IMR-90 (cell line): ENCODE measurements at regions not wholly inside any gene's neighbourhood (a gene's known extent, or its start where the extent isn't known, plus 50 kb on each side); places are given as distances from the start of the nearest gene placed in this dataset.

Experiments used
- ATAC-seq: fragments of 200-7000 bp; cut with Tn5 transposase; 2 replicates; pipeline ENCODE4 v1.9.1; 2020; ENCODE audit warnings: low read depth, mild to moderate bottlenecking, moderate library complexity
- BruUV-seq: library from RNA; stranded (reverse); fragments of 400-500 nt; replicated peaks from 2 replicates; lab custom pipeline; 2021; lab: Mats Ljungman, UMichigan
- CTCF ChIA-PET: fragments of 300-600 bp; formaldehyde crosslinking; extraction: SDS; loops from one replicate; lab custom pipeline; 2021; ENCODE audit warnings: antibody characterized with exemption; lab: Yijun Ruan, JAX
- POLR2A ChIA-PET: fragments of 300-600 bp; sonication (Branson Sonifier 250); formaldehyde crosslinking; loops from one replicate; lab custom pipeline; 2022; ENCODE audit warnings: antibody characterized with exemption; ENCODE audit not compliant: unreplicated experiment; lab: Charles Lee
- DNase-seq: peaks from one replicate; pipeline ENCODE4 v3.0.0; 2013
- H2AFZ ChIP-seq: replicated peaks from 2 replicates; pipeline ENCODE3; 2013; ENCODE audit warnings: low read length, mild to moderate bottlenecking; ENCODE audit not compliant: poor library complexity
- H2AK5ac ChIP-seq: 2 replicates; pipeline ENCODE4 v1.6.1; 2013; ENCODE audit warnings: low read depth, low read length, inconsistent platforms
- H2AK9ac ChIP-seq: replicated peaks from 2 replicates; pipeline ENCODE3; 2013; ENCODE audit warnings: mild to moderate bottlenecking, low read depth, low read length, moderate library complexity; ENCODE audit not compliant: poor library complexity
- H2BK120ac ChIP-seq: 2 replicates; pipeline ENCODE4 v1.6.1; 2013; ENCODE audit warnings: low read depth, low read length, inconsistent platforms
- H2BK15ac ChIP-seq: 3 replicates; pipeline ENCODE4 v1.6.1; 2013; ENCODE audit warnings: low read depth, low read length, inconsistent platforms
- H2BK20ac ChIP-seq: 2 replicates; pipeline ENCODE4 v1.6.1; 2013; ENCODE audit warnings: low read depth, mild to moderate bottlenecking, inconsistent platforms, low read length, moderate library complexity
- H2BK5ac ChIP-seq: 2 replicates; pipeline ENCODE4 v1.6.1; 2013; ENCODE audit warnings: mild to moderate bottlenecking, low read depth, low read length, inconsistent platforms; ENCODE audit not compliant: poor library complexity, severe bottlenecking
- H3K14ac ChIP-seq: replicated peaks from 2 replicates; pipeline ENCODE4 v1.6.1; 2013; ENCODE audit warnings: low read depth, low read length, inconsistent platforms
- H3K18ac ChIP-seq: 2 replicates; pipeline ENCODE4 v1.6.1; 2013; ENCODE audit warnings: low read depth, low read length, control low read depth
- H3K23ac ChIP-seq: 2 replicates; pipeline ENCODE4 v1.6.1; 2013; ENCODE audit warnings: low read depth, low read length, inconsistent platforms
- H3K27ac ChIP-seq: 2 replicates; pipeline ENCODE4 v1.5.1; 2013; ENCODE audit warnings: mild to moderate bottlenecking, control low read depth, low read length; ENCODE audit not compliant: insufficient read depth
- H3K27me3 ChIP-seq: 2 replicates; pipeline ENCODE4 v1.6.1; 2013; ENCODE audit warnings: low read length; ENCODE audit not compliant: control insufficient read depth, insufficient read depth
- H3K36me3 ChIP-seq: 2 replicates; pipeline ENCODE4 v1.6.1; 2013; ENCODE audit warnings: low read length, mixed read lengths; ENCODE audit not compliant: control insufficient read depth, insufficient read depth
- H3K4ac ChIP-seq: 2 replicates; pipeline ENCODE4 v1.6.1; 2013; ENCODE audit warnings: low read depth, low read length, inconsistent platforms
- H3K4me1 ChIP-seq: 2 replicates; pipeline ENCODE4 v1.6.1; 2013; ENCODE audit warnings: low read length, mixed read lengths; ENCODE audit not compliant: control insufficient read depth, insufficient read depth
- H3K4me2 ChIP-seq: 2 replicates; pipeline ENCODE4 v1.6.1; 2013; ENCODE audit warnings: low read depth, mild to moderate bottlenecking, control low read depth, low read length, moderate library complexity
- H3K4me3 ChIP-seq: 2 replicates; pipeline ENCODE4 v1.5.1; 2013; ENCODE audit warnings: low read depth, mild to moderate bottlenecking, control low read depth, low read length, moderate library complexity; ENCODE audit not compliant: insufficient read depth
- H3K56ac ChIP-seq: 2 replicates; pipeline ENCODE4 v1.6.1; 2013; ENCODE audit warnings: low read length, inconsistent platforms; ENCODE audit not compliant: insufficient read depth; ENCODE audit errors: extremely low read depth
- H3K79me1 ChIP-seq, 2 experiments: 2 replicates each; pipeline ENCODE4 v1.6.1; 2013; ENCODE audit warnings: low read length in 2 of 2, inconsistent platforms in 1 of 2, low read depth in 1 of 2
- H3K9ac ChIP-seq: 2 replicates; pipeline ENCODE4 v1.6.1; 2013; ENCODE audit warnings: low read depth, low read length, control low read depth
- H3K9me1 ChIP-seq: 2 replicates; pipeline ENCODE4 v1.6.1; 2013; ENCODE audit warnings: low read length, inconsistent platforms; ENCODE audit not compliant: insufficient read depth
- H3K9me3 ChIP-seq: 2 replicates; pipeline ENCODE4 v1.6.1; 2013; ENCODE audit warnings: low read length; ENCODE audit not compliant: control insufficient read depth, insufficient read depth
- H4K20me1 ChIP-seq: 2 replicates; pipeline ENCODE4 v1.6.1; 2013; ENCODE audit warnings: low read length, inconsistent platforms; ENCODE audit not compliant: insufficient read depth
- H4K5ac ChIP-seq: 2 replicates; pipeline ENCODE4 v1.6.1; 2013; ENCODE audit warnings: mild to moderate bottlenecking, low read depth, low read length, control low read depth
- H4K8ac ChIP-seq, 2 experiments: 2 replicates each; pipeline ENCODE4 v1.6.1; 2013; ENCODE audit warnings: low read depth in 2 of 2, low read length in 2 of 2, control low read depth in 1 of 2, inconsistent platforms in 1 of 2
- H4K91ac ChIP-seq: 2 replicates; pipeline ENCODE4 v1.6.1; 2013; ENCODE audit warnings: low read depth, low read length, inconsistent platforms; ENCODE audit not compliant: insufficient read depth
- BHLHE40 ChIP-seq: fragments of 150-350 bp; IDR thresholded peaks from 2 replicates; pipeline ENCODE4 v1.6.1; 2016; ENCODE audit warnings: mild to moderate bottlenecking, low read depth, low read length
- CEBPB ChIP-seq: IDR thresholded peaks from 2 replicates; pipeline ENCODE4 v1.6.1; 2012; ENCODE audit warnings: low read depth, low read length, improper control_type of control experiment
- CHD1 ChIP-seq: IDR thresholded peaks from 2 replicates; pipeline ENCODE4 v1.6.1; 2012; ENCODE audit warnings: low read depth, low read length, improper control_type of control experiment
- FOS ChIP-seq: fragments of 150-350 bp; IDR thresholded peaks from 2 replicates; pipeline ENCODE4 v1.6.1; 2016; ENCODE audit warnings: low read depth, low read length
- MAFK ChIP-seq: IDR thresholded peaks from 2 replicates; pipeline ENCODE4 v1.6.1; 2012; ENCODE audit warnings: low read depth, low read length, improper control_type of control experiment
- MAZ ChIP-seq: IDR thresholded peaks from 2 replicates; pipeline ENCODE4 v1.6.1; 2012; ENCODE audit warnings: low read depth, mild to moderate bottlenecking, low read length, improper control_type of control experiment, moderate library complexity, borderline replicate concordance
- MXI1 ChIP-seq: IDR thresholded peaks from 2 replicates; pipeline ENCODE4 v1.6.1; 2012; ENCODE audit warnings: low read depth, mild to moderate bottlenecking, low read length, moderate library complexity, borderline replicate concordance
- NFE2L2 ChIP-seq: fragments of 150-350 bp; IDR thresholded peaks from 2 replicates; pipeline ENCODE4 v1.6.1; 2016; ENCODE audit warnings: low read depth, mild to moderate bottlenecking, low read length
- POLR2A ChIP-seq: IDR thresholded peaks from 2 replicates; pipeline ENCODE4 v1.6.1; 2012; ENCODE audit warnings: mild to moderate bottlenecking, low read depth, low read length
- RAD21 ChIP-seq: IDR thresholded peaks from 2 replicates; pipeline ENCODE4 v1.6.1; 2012; ENCODE audit warnings: low read length, improper control_type of control experiment
- RCOR1 ChIP-seq: IDR thresholded peaks from 2 replicates; pipeline ENCODE4 v1.6.1; 2012; ENCODE audit warnings: mild to moderate bottlenecking, low read length, improper control_type of control experiment; ENCODE audit not compliant: insufficient replicate concordance
- RFX5 ChIP-seq: IDR thresholded peaks from 2 replicates; pipeline ENCODE4 v1.8.0; 2012; ENCODE audit warnings: low read depth, mild to moderate bottlenecking, low read length, moderate library complexity
- SMC3 ChIP-seq: fragments of 150-350 bp; IDR thresholded peaks from 2 replicates; pipeline ENCODE4 v1.6.1; 2016; ENCODE audit warnings: low read depth, mild to moderate bottlenecking, antibody characterized with exemption, low read length, moderate library complexity
- WGBS, 2 experiments: methylation state at CpG; one replicate each; pipeline versions ENCODE4 v1.1.5 to v1.1.7; 2013; ENCODE audit warnings: missing lambda C conversion rate in 2 of 2; ENCODE audit not compliant: insufficient read length in 1 of 2; ENCODE audit errors: extremely low coverage in 2 of 2; 5-methylcytosine and 5-hydroxymethylcytosine counted together
- dilution Hi-C: fragments of 300-500 bp; cut with HindIII; formaldehyde crosslinking; loops from one replicate; pipeline ENCODE4 v1.14.3; 2018; ENCODE audit warnings: low sequenced_read_pairs; ENCODE audit not compliant: unreplicated experiment
- in situ Hi-C: fragments of 300-500 bp; cut with MboI; formaldehyde crosslinking; loops from 3 replicates; pipeline ENCODE4 v1.14.3; 2019; ENCODE audit warnings: low sequenced_read_pairs, inconsistent platforms, mixed read lengths
- intact Hi-C: fragments of 100-400 bp; cut with micrococcal nuclease; formaldehyde crosslinking; loops from 2 replicates; pipeline ENCODE4 v1.10.0; 2022
- TF ChIP-seq, protein P1 (sequence below): conservative IDR thresholded peaks from 2 replicates; pipeline ENCODE4 v1.5.1; 2012; ENCODE audit warnings: mild to moderate bottlenecking, low read depth, low read length, improper control_type of control experiment
- TF ChIP-seq, protein P2 (sequence below): fragments of 150-350 bp; IDR thresholded peaks from 2 replicates; pipeline ENCODE4 v1.6.1; 2017; ENCODE audit warnings: mild to moderate bottlenecking, antibody characterized with exemption, low read length, low read depth
- TF ChIP-seq, protein P3 (sequence below): fragments of 150-350 bp; IDR thresholded peaks from 2 replicates; pipeline ENCODE4 v1.6.1; 2016; ENCODE audit warnings: low read depth, mild to moderate bottlenecking, low read length, moderate library complexity, borderline replicate concordance

DNA sequence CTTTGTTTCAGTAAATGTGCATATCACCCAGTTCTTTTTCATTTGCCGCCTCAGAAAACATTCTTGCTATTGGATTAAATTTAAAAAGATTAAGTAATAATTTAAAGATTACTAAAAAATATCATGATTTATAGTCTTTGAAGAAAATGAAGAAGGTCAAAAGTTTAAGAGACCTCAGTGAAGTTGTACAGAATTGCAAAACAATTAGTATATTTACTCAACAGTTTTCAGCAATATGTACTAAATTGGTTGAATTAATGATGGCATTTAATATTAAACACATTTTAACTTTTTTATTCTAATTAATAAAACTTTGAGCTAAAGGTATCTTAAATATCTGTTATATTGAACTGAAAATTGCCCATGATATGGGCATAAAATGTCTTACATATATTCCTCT, 49.9 kb upstream of the KLF6 start:
- intact Hi-C loops (no loop called here), in situ Hi-C loops (no loop called here), dilution Hi-C loops (no loop called here)
- no peak overlapping the region for H3K4me2 ChIP-seq
- H3K36me3 ChIP-seq: no peaks in the 10 kb centered on the region
- H2BK20ac ChIP-seq: no peak overlapping the region
- H3K14ac ChIP-seq: no peak overlapping the region
- POLR2A ChIA-PET: no interaction called here
- H3K9me3 ChIP-seq: no peaks in the 10 kb centered on the region
- H4K8ac ChIP-seq: no peak overlapping the region
- WGBS, 2 experiments: no CpG with 5 or more reads among the region's 1 CpG
- H3K27ac ChIP-seq: no peak overlapping the region
- no peak overlapping the region for H3K23ac ChIP-seq
- no peak overlapping the region for H2BK120ac ChIP-seq
- H2AK9ac ChIP-seq: no peak overlapping the region
- H4K5ac ChIP-seq: no peak overlapping the region
- H3K56ac ChIP-seq: no peak overlapping the region
- H4K20me1 ChIP-seq: no peaks in the 10 kb centered on the region
- H3K18ac ChIP-seq: no peak overlapping the region
- ATAC-seq (no peak), DNase-seq (no peak)
- H3K79me1 ChIP-seq: peaks cover 2 to 7% of the 10 kb centered on the region in 2 experiments; a peak in 2 of 4 replicates
- H3K4me3 ChIP-seq: no peak overlapping the region
- peaks cover 4% of the 10 kb centered on the region; the same call in 1 of the 2 replicates for H3K9me1 ChIP-seq
- CTCF ChIA-PET: no interaction called here
- no TSS peak for BruUV-seq
- H3K4me1 ChIP-seq: peaks cover 9% of the 10 kb centered on the region
- no peak overlapping the region for H3K4ac ChIP-seq
- no peak overlapping the region for H2AFZ ChIP-seq
- H4K91ac ChIP-seq: no peak overlapping the region
- no peaks in the 10 kb centered on the region for H3K27me3 ChIP-seq
- no peak overlapping the region for H3K9ac ChIP-seq
- H2BK5ac ChIP-seq: no peak overlapping the region
- no peak overlapping the region for H2BK15ac ChIP-seq
- TF ChIP-seq CEBPB: no peak
- no peak for TF ChIP-seq BHLHE40
- TF ChIP-seq RCOR1: no peak
- no peak for TF ChIP-seq NFE2L2
- TF ChIP-seq MAFK: no peak
- TF ChIP-seq POLR2A: no peak
- no peak for TF ChIP-seq MXI1
- TF ChIP-seq, protein P1, sequence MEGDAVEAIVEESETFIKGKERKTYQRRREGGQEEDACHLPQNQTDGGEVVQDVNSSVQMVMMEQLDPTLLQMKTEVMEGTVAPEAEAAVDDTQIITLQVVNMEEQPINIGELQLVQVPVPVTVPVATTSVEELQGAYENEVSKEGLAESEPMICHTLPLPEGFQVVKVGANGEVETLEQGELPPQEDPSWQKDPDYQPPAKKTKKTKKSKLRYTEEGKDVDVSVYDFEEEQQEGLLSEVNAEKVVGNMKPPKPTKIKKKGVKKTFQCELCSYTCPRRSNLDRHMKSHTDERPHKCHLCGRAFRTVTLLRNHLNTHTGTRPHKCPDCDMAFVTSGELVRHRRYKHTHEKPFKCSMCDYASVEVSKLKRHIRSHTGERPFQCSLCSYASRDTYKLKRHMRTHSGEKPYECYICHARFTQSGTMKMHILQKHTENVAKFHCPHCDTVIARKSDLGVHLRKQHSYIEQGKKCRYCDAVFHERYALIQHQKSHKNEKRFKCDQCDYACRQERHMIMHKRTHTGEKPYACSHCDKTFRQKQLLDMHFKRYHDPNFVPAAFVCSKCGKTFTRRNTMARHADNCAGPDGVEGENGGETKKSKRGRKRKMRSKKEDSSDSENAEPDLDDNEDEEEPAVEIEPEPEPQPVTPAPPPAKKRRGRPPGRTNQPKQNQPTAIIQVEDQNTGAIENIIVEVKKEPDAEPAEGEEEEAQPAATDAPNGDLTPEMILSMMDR: no peak
- TF ChIP-seq, protein P2, sequence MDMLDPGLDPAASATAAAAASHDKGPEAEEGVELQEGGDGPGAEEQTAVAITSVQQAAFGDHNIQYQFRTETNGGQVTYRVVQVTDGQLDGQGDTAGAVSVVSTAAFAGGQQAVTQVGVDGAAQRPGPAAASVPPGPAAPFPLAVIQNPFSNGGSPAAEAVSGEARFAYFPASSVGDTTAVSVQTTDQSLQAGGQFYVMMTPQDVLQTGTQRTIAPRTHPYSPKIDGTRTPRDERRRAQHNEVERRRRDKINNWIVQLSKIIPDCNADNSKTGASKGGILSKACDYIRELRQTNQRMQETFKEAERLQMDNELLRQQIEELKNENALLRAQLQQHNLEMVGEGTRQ: no peak
- no peak for TF ChIP-seq SMC3
- TF ChIP-seq, protein P3, sequence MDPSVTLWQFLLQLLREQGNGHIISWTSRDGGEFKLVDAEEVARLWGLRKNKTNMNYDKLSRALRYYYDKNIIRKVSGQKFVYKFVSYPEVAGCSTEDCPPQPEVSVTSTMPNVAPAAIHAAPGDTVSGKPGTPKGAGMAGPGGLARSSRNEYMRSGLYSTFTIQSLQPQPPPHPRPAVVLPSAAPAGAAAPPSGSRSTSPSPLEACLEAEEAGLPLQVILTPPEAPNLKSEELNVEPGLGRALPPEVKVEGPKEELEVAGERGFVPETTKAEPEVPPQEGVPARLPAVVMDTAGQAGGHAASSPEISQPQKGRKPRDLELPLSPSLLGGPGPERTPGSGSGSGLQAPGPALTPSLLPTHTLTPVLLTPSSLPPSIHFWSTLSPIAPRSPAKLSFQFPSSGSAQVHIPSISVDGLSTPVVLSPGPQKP: no peak
- no peak for TF ChIP-seq CHD1
- TF ChIP-seq RAD21: no peak
- TF ChIP-seq FOS: no peak
- no peak for TF ChIP-seq MAZ
- no peak for TF ChIP-seq RFX5
- no peak overlapping the region for H2AK5ac ChIP-seq
